Breast epithelium (tissue), 4 donors: ENCODE measurements at regions not wholly inside any gene's neighbourhood (a gene's known extent, or its start where the extent isn't known, plus 50 kb on each side); places are given as distances from the start of the nearest gene placed in this dataset.
"Not testable (repeated sequence)": the region's sequence is repeated elsewhere in the genome, so short reads cannot be mapped to it uniquely, and the experiment has no call there.

ENCODE experiments used
- DNase-seq, 2 donors: peaks; one replicate each; pipeline ENCODE4 v3.0.0-alpha.2; 2019; ENCODE audit warnings: low spot score in 2 of 2
- H3K27ac ChIP-seq, 2 donors: fragments of 200-600 bp; sonication (generic) in 1 of 2; one replicate each; pipeline ENCODE4 v1.5.1; 2016 to 2019; ENCODE audit warnings: mild to moderate bottlenecking in 1 of 2
- H3K27me3 ChIP-seq, 2 donors: fragments of 200-600 bp; sonication (generic) in 1 of 2; one replicate each; pipeline versions ENCODE4 v1.5.1 to v1.6.0; 2017 to 2019; ENCODE audit warnings: control low read depth in 1 of 2, mild to moderate bottlenecking in 1 of 2
- H3K36me3 ChIP-seq: fragments of 200-600 bp; one replicate; pipeline ENCODE4 v1.5.1; 2019
- H3K4me1 ChIP-seq, 2 donors: fragments of 200-600 bp; sonication (generic); one replicate each; pipeline ENCODE4 v1.5.1; 2016 to 2019; ENCODE audit warnings: control low read depth in 1 of 2
- H3K4me3 ChIP-seq, 3 donors: fragments of 200-600 bp; sonication (generic); 1 replicate in 2 of 3; 2 replicates in 1 of 3; pipeline ENCODE4 v1.5.1; 2016 to 2019; ENCODE audit warnings: mild to moderate bottlenecking in 3 of 3, moderate library complexity in 2 of 3
- H3K9me3 ChIP-seq, 2 donors: fragments of 200-600 bp; sonication (generic) in 1 of 2; one replicate each; pipeline ENCODE4 v1.5.1; 2016 to 2019; ENCODE audit warnings: control low read depth in 1 of 2
- POLR2A ChIP-seq: fragments of 450-650 bp; IDR thresholded peaks from one replicate; pipeline ENCODE4 v1.6.1; 2016; ENCODE audit warnings: antibody characterized with exemption, mild to moderate bottlenecking, moderate library complexity
- POLR2AphosphoS5 ChIP-seq, 3 donors: sonication (generic); formaldehyde crosslinking; IDR thresholded peaks; one replicate each; pipeline ENCODE4 v1.6.1; 2017; ENCODE audit warnings: antibody characterized with exemption in 3 of 3
- intact Hi-C: fragments of 100-400 bp; cut with DNase I; formaldehyde crosslinking; loops from one replicate; pipeline ENCODE4 v1.15.1; 2023; ENCODE audit warnings: low total_unique reads
- TF ChIP-seq, protein P1 (sequence below), 3 donors: fragments of 450-650 bp; IDR thresholded peaks; one replicate each; pipeline ENCODE4 v1.5.1; 2016 to 2017; ENCODE audit warnings: antibody characterized with exemption in 3 of 3, mild to moderate bottlenecking in 3 of 3, moderate library complexity in 3 of 3

DNA sequence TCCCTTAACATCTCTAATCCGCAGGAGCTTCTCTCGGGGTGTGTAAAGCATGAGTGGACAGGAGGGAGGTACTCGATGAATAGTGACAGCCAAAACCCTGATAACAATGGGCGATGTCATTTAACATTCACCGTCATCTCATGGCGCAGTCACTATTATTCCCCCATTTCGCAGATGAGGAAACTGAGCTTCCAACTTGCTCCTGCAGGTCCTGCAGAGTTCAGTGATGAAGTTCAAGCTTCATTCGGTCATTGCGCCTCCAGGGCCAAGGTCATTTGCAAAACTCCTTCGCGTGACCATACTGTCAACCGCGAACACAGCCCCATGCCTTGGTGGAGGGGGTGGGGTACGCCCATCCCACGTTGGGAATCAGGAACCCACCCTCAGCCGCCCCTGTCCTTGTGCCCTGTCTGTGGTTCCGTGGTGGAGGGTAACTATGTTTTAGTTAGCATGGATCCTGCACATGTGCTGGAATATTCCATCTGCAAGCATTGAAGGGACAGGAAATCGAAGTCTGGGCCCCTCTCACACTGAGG is 215.5 kb downstream of the TFCP2L1 start:
- intact Hi-C loops, result no loop called here
- TF ChIP-seq POLR2AphosphoS5 (IDR thresholded peaks at IDR 0.05), result no peak
- TF ChIP-seq, protein P1, sequence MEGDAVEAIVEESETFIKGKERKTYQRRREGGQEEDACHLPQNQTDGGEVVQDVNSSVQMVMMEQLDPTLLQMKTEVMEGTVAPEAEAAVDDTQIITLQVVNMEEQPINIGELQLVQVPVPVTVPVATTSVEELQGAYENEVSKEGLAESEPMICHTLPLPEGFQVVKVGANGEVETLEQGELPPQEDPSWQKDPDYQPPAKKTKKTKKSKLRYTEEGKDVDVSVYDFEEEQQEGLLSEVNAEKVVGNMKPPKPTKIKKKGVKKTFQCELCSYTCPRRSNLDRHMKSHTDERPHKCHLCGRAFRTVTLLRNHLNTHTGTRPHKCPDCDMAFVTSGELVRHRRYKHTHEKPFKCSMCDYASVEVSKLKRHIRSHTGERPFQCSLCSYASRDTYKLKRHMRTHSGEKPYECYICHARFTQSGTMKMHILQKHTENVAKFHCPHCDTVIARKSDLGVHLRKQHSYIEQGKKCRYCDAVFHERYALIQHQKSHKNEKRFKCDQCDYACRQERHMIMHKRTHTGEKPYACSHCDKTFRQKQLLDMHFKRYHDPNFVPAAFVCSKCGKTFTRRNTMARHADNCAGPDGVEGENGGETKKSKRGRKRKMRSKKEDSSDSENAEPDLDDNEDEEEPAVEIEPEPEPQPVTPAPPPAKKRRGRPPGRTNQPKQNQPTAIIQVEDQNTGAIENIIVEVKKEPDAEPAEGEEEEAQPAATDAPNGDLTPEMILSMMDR (IDR thresholded peaks at IDR 0.05), result no peak
- TF ChIP-seq POLR2A, result no peak
- no peak overlapping the region for H3K4me3 ChIP-seq
- no peak for DNase-seq
- no peak overlapping the region for H3K27ac ChIP-seq
- H3K27me3 ChIP-seq, result no peaks in the 10 kb centered on the region
- H3K4me1 ChIP-seq, result no peaks in the 10 kb centered on the region
- no peaks in the 10 kb centered on the region for H3K36me3 ChIP-seq
- H3K9me3 ChIP-seq, result no peaks in the 10 kb centered on the region

DNA sequence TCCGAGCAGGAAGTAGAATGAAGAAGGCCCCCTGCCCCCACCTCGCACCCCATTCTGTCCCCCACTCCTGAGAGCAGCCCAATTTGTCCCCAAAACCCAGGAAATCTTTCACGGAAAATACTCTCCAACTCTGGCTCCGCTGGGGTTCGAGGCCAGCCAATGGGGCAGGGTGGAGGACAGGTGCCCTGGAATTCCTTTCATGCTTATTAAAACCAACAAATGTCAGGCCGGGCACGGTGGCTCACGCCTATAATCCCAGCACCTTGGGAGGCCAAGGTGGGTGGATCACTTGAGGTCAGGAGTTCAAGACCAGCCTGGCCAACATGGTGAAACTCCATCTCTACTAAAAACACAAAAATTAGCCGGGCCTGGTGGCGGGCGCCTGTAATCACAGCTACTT is 214.9 kb downstream of the TFCP2L1 start:
- H3K4me1 ChIP-seq, DNase-seq, H3K9me3 ChIP-seq, H3K27me3 ChIP-seq, H3K36me3 ChIP-seq, H3K4me3 ChIP-seq, H3K27ac ChIP-seq, intact Hi-C loops: not testable (repeated sequence)

DNA sequence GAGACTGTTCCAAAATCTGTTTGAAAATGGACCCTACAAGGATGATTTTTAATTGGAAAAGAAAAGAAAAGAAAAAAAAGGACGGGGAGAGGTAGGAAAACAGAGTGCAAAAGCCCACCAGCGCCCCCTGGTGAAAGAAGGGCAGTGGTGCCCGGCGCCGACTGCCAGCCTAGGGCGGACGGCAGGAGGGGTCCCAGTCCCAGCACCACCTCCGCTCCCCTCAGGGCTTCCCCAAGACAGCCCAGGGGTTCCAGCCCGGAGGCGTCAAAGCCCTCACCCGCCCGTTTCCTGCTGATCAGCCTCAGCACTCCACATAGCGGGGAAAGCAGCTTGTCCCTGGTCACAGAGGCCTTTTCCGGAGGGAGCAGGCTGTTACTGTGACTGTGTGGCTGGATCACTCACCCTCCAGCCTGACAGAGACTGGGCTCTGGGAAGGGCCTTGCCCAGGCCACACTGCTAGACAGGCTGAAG is 213.9 kb downstream of the TFCP2L1 start:
- peak; percentile 52 to 72 for DNase-seq
- no peak overlapping the region for H3K27ac ChIP-seq
- TF ChIP-seq POLR2AphosphoS5 (IDR thresholded peaks at IDR 0.05), result no peak
- TF ChIP-seq, protein P1 (IDR thresholded peaks at IDR 0.05), result peak; percentile 86 to 93 (median 89)
- H3K4me1 ChIP-seq, result no peaks in the 10 kb centered on the region
- intact Hi-C loops, result no loop called here
- H3K4me3 ChIP-seq, result no peak overlapping the region
- no peaks in the 10 kb centered on the region for H3K36me3 ChIP-seq
- H3K9me3 ChIP-seq, result no peaks in the 10 kb centered on the region
- peaks cover 0 to 4% of the 10 kb centered on the region in 2 donors for H3K27me3 ChIP-seq

DNA sequence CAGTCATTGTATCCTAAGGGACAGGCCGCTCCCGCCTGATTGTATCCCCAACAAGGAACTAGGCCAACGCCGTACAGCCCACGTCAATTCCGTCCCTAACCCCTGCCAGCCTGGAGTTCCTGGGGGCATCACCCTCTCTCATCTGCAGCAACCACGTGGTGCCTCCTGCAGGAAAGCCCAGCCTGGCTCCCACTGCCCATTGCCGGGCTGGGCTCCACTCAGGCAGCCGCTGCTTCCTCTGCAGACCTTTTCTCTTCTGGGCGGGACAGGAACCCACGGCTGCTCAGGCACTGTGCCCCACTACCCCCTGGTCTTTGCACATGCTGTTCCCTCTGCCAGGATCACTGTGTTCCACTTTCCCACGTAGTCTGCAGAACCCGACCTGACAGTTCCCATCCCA is 212.2 kb downstream of the TFCP2L1 start:
- DNase-seq, result no peak
- intact Hi-C loops, result no loop called here
- Histone ChIP-seq H3K9me3 (no peaks in the 10 kb centered on the region), H3K27ac (no peak overlapping the region), H3K36me3 (no peaks in the 10 kb centered on the region), H3K4me1 (no peaks in the 10 kb centered on the region), H3K4me3 (no peak overlapping the region), H3K27me3 (peaks cover 0 to 8% of the 10 kb centered on the region in 2 donors)
- TF ChIP-seq, protein P1 (IDR thresholded peaks at IDR 0.05), result no peak
- TF ChIP-seq POLR2A, result no peak
- no peak for TF ChIP-seq POLR2AphosphoS5 (IDR thresholded peaks at IDR 0.05)

DNA sequence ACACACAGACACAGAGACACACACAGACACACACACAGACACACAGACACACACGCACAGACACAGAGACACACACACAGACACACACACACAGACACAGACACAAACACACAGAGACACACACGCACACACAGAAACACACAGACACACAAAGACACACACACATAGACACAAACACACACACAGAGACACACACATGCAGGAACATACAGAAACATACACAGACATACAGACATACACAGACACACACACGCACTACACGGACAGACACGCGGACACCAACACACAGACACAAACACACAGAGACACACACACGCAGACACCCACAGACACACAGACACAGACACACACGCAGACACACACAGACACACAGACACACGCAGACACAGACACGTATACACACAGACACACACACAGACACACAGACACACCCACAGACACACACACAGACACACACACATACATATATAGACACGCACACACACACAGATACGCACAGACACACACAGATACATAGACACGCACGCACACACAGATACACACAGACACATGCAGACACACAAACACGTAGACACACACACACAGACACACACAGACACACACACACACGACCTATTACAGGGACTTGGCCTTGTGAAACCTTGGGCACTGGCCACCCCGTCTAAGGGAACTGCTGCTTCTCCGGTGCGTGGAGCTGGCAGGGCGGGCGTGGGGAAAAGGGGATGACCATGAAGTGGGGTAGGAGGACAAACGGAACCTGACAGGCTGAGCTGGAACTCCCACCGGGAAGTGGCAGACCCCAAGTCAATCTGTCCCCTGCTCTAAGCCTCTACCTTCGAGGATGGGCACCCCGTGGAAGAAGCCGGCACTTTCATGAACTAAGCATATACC is 211.4 kb downstream of the TFCP2L1 start:
- Histone ChIP-seq H3K4me3 (no peak overlapping the region), H3K36me3 (no peaks in the 10 kb centered on the region), H3K9me3 (no peaks in the 10 kb centered on the region), H3K27me3 (peaks cover 0 to 8% of the 10 kb centered on the region in 2 donors), H3K4me1 (no peaks in the 10 kb centered on the region), H3K27ac (no peak overlapping the region)
- intact Hi-C loops, result no loop called here
- TF ChIP-seq, protein P1 (IDR thresholded peaks at IDR 0.05), result no peak
- TF ChIP-seq POLR2AphosphoS5 (IDR thresholded peaks at IDR 0.05) (no peak), POLR2A (no peak)
- no peak for DNase-seq
